Skeletal muscle satellite cell (primary cell): ENCODE measurements at regions not wholly inside any gene's neighbourhood (a gene's known extent, or its start where the extent isn't known, plus 50 kb on each side); places are given as distances from the start of the nearest gene placed in this dataset.

Source experiments
- H3K27me3 ChIP-seq: 2 replicates; pipeline ENCODE4 v1.7.0; 2013; ENCODE audit warnings: low read length; ENCODE audit not compliant: control insufficient read depth, insufficient read depth
- H3K36me3 ChIP-seq: 2 replicates; pipeline ENCODE4 v1.7.0; 2013; ENCODE audit warnings: mild to moderate bottlenecking, control low read depth, low read length; ENCODE audit not compliant: insufficient read depth
- H3K4me1 ChIP-seq: 2 replicates; pipeline ENCODE4 v1.7.0; 2013; ENCODE audit warnings: low read length; ENCODE audit not compliant: control insufficient read depth, insufficient read depth
- H3K4me2 ChIP-seq: 2 replicates; pipeline ENCODE4 v1.7.0; 2013; ENCODE audit warnings: mild to moderate bottlenecking, low read length
- H3K4me3 ChIP-seq: 2 replicates; pipeline ENCODE4 v1.7.0; 2013; ENCODE audit warnings: low read length
- H3K9ac ChIP-seq: 2 replicates; pipeline ENCODE4 v1.7.0; 2013; ENCODE audit warnings: mild to moderate bottlenecking, low read depth, low read length, moderate library complexity
- H3K9me3 ChIP-seq: replicated peaks from 2 replicates; pipeline ENCODE4 v1.7.0; 2013; ENCODE audit warnings: mild to moderate bottlenecking, control low read depth, low read length

- no peaks in the 10 kb centered on the region for H3K36me3 ChIP-seq
- no peaks in the 10 kb centered on the region for H3K27me3 ChIP-seq
- no peak overlapping the region for H3K4me3 ChIP-seq
- H3K4me2 ChIP-seq, result no peak overlapping the region
- no peak overlapping the region for H3K9ac ChIP-seq
- H3K4me1 ChIP-seq, result no peaks in the 10 kb centered on the region
- no peaks in the 10 kb centered on the region for H3K9me3 ChIP-seq
Measured at GRCh38 chr3:162103808-162104207, 607.2 kb downstream of the OTOL1 start.

DNA sequence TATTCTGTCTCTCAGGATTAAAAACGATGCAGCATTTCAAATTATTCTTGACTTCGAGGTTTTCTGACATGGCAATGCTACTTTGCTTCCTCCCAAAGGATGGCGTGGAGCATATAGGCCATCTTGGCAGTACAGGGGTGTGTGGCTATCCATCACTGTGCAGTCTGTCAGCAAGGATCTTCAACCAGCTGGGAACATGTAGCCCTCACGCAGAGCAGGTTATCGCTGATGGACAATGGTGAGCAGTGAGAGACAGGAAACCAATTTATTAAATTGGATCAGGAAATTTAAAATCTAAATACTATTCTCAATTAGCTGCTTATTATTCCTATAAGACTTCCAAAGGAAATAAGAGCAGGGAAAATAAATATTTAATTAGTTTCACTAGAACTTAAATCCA is 615.3 kb downstream of the OTOL1 start:
- Histone ChIP-seq H3K4me1 (no peaks in the 10 kb centered on the region), H3K36me3 (no peaks in the 10 kb centered on the region), H3K9me3 (no peaks in the 10 kb centered on the region), H3K4me2 (no peak overlapping the region), H3K9ac (no peak overlapping the region), H3K4me3 (no peak overlapping the region), H3K27me3 (no peaks in the 10 kb centered on the region)

GRCh38 chr3:162112719-162113118 is 616.1 kb downstream of the OTOL1 start:
- Histone ChIP-seq H3K9ac (no peak overlapping the region), H3K36me3 (no peaks in the 10 kb centered on the region), H3K4me3 (no peak overlapping the region), H3K4me1 (no peaks in the 10 kb centered on the region), H3K9me3 (no peaks in the 10 kb centered on the region), H3K4me2 (no peak overlapping the region), H3K27me3 (no peaks in the 10 kb centered on the region)

DNA sequence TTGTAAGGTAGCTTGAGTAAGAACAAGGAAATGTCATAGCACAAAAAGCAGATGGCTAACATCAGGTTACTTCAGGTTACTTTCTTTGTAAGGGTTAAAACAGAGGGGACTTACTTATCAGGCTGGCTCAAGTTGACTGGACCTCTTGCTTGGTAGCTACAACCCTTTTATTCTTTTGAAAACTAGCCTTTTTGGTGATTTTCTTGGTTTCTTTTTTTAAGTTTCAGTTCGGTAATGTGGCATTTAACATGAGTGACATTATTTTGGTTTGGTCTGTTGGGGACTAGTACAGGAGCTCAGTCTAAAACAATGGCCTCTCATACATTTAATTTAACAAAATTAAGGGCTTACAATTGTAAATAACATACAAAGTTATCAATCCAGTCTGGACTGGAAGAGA is 621.4 kb downstream of the OTOL1 start:
- H3K9ac ChIP-seq, result no peak overlapping the region
- H3K9me3 ChIP-seq, result no peaks in the 10 kb centered on the region
- no peaks in the 10 kb centered on the region for H3K36me3 ChIP-seq
- no peaks in the 10 kb centered on the region for H3K4me1 ChIP-seq
- no peaks in the 10 kb centered on the region for H3K27me3 ChIP-seq
- H3K4me2 ChIP-seq, result peak overlapping the region; percentile 51
- peak overlapping the region; percentile 11 for H3K4me3 ChIP-seq

GRCh38 chr3:162119651-162120050 is 623.0 kb downstream of the OTOL1 start:
- no peak overlapping the region for H3K4me3 ChIP-seq
- H3K9me3 ChIP-seq, result no peaks in the 10 kb centered on the region
- H3K27me3 ChIP-seq, result no peaks in the 10 kb centered on the region
- no peaks in the 10 kb centered on the region for H3K36me3 ChIP-seq
- no peaks in the 10 kb centered on the region for H3K4me1 ChIP-seq
- no peak overlapping the region for H3K4me2 ChIP-seq
- H3K9ac ChIP-seq, result no peak overlapping the region

DNA sequence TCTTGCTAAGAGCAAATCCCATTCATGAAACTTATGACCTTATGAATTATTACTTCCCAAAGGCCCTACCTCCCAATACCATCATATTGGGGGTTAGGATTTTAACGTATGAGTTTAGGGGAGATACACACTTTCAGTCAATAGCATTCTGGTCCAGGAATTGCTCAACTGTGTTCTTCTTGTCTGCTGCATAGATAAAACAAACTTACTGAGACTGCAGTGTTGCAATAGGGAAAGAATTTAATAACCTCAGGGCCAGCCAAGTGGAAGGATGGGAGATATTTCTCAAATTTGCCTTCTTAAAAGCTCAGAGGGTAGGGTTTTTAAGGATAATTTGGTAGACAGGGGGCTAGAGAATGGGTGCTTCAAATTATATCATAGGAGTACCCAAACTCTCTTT is 625.8 kb downstream of the OTOL1 start:
- no peak overlapping the region for H3K4me3 ChIP-seq
- no peaks in the 10 kb centered on the region for H3K9me3 ChIP-seq
- no peak overlapping the region for H3K9ac ChIP-seq
- no peaks in the 10 kb centered on the region for H3K36me3 ChIP-seq
- H3K4me1 ChIP-seq, result no peaks in the 10 kb centered on the region
- no peak overlapping the region for H3K4me2 ChIP-seq
- H3K27me3 ChIP-seq, result no peaks in the 10 kb centered on the region

- Histone ChIP-seq H3K9ac (no peak overlapping the region), H3K4me3 (no peak overlapping the region), H3K9me3 (no peaks in the 10 kb centered on the region), H3K4me1 (no peaks in the 10 kb centered on the region), H3K27me3 (no peaks in the 10 kb centered on the region), H3K4me2 (no peak overlapping the region), H3K36me3 (no peaks in the 10 kb centered on the region)
Measured at GRCh38 chr3:162125790-162126189, 629.2 kb downstream of the OTOL1 start.

GRCh38 chr3:162130582-162130981 is 634.0 kb downstream of the OTOL1 start:
- H3K9ac ChIP-seq, result no peak overlapping the region
- H3K36me3 ChIP-seq, result no peaks in the 10 kb centered on the region
- H3K4me3 ChIP-seq, result no peak overlapping the region
- H3K4me1 ChIP-seq, result peaks cover 5% of the 10 kb centered on the region
- no peaks in the 10 kb centered on the region for H3K9me3 ChIP-seq
- H3K4me2 ChIP-seq, result no peak overlapping the region
- H3K27me3 ChIP-seq, result no peaks in the 10 kb centered on the region

DNA sequence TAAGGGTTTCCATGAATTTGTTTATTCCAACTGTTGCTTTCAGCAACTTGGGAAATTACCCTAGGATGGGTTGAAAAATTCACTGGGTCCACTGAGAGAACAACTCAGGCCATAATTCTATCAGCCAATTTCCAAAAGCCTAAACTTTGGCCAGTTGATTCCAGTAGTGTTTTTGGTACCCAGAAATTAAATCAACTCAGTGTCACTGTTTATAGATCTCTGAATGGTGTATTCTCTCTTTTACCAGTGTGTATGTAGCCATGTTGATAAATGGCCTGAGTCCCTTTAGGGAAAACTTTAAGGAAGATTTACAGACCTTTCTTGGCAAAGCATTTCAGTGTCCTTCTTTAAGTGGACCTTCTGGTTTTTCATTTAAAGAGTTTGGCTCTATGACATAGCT is 636.4 kb downstream of the OTOL1 start:
- Histone ChIP-seq H3K9ac (no peak overlapping the region), H3K36me3 (no peaks in the 10 kb centered on the region), H3K9me3 (no peaks in the 10 kb centered on the region), H3K4me2 (no peak overlapping the region), H3K4me1 (peaks cover 5% of the 10 kb centered on the region), H3K27me3 (no peaks in the 10 kb centered on the region), H3K4me3 (no peak overlapping the region)

GRCh38 chr3:162134571-162134970 is 638.0 kb downstream of the OTOL1 start:
- H3K36me3 ChIP-seq, result no peaks in the 10 kb centered on the region
- H3K4me3 ChIP-seq, result no peak overlapping the region
- H3K9ac ChIP-seq, result no peak overlapping the region
- peaks cover 11% of the 10 kb centered on the region for H3K4me1 ChIP-seq
- H3K4me2 ChIP-seq, result no peak overlapping the region
- no peaks in the 10 kb centered on the region for H3K9me3 ChIP-seq
- no peaks in the 10 kb centered on the region for H3K27me3 ChIP-seq

DNA sequence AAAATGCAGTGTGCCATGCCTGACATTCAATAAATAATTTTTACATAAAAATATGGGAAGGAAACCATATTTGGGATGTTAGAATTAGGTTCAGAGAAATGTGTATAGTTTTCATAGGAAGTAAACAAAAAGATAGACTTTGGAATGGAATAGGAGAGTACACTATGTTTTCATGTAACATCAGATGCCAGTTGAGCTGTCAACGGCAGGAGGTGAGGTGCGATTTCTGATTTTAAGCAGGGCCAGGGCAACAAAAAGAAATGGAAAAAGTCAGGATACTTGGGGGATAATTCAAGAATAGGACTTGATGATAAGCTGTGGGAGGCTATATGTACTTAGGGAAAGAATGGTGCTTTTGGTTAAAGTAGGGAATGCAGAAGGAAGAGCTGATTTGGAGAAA is 639.5 kb downstream of the OTOL1 start:
- no peak overlapping the region for H3K4me3 ChIP-seq
- no peaks in the 10 kb centered on the region for H3K9me3 ChIP-seq
- H3K27me3 ChIP-seq, result no peaks in the 10 kb centered on the region
- H3K4me2 ChIP-seq, result no peak overlapping the region
- H3K4me1 ChIP-seq, result peaks cover 27% of the 10 kb centered on the region
- no peaks in the 10 kb centered on the region for H3K36me3 ChIP-seq
- H3K9ac ChIP-seq, result no peak overlapping the region

- H3K4me1 ChIP-seq, result peaks cover 50% of the 10 kb centered on the region
- H3K4me2 ChIP-seq, result no peak overlapping the region
- H3K36me3 ChIP-seq, result no peaks in the 10 kb centered on the region
- no peaks in the 10 kb centered on the region for H3K9me3 ChIP-seq
- no peak overlapping the region for H3K4me3 ChIP-seq
- H3K27me3 ChIP-seq, result no peaks in the 10 kb centered on the region
- H3K9ac ChIP-seq, result no peak overlapping the region
Measured at GRCh38 chr3:162138509-162138908, 641.9 kb downstream of the OTOL1 start.
